ENCODE measurements at regions not wholly inside any gene's neighbourhood (a gene's known extent, or its start where the extent isn't known, plus 50 kb on each side); places are given as distances from the start of the nearest gene placed in this dataset.

DNA sequence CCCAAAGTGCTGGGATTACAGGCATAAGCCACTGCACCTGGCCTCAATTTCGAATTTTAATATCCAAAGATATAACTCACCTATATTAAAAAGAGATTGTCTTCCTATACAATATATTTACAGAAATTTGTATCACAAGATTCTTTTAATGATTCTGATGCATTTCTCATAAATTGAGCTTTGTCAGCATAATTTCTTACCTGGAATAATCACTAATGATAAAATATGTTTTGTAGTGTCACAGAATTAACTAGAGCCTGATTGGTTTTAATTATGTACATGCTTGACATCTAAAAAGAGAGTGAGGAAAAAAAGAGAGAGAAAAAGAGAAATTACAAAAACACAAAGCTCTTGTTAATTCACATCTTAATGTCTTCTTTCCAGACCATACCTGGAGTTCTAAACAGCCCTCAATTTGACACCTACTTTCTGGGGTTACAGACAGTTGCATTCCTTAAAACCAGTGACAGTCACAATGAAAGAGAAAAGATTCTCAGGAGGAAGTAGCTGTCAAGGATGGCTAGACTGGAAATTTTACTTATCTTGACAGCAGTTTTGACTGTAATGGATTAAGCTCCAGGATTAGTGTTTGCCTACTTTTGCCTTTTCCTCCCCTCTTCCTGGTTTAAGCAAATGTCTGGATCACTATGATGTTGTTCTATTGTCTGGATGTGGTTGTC, 214.4 kb downstream of the SPRY2 start:
- no peak for DNase-seq (ENCODE audit: low read depth)

DNA sequence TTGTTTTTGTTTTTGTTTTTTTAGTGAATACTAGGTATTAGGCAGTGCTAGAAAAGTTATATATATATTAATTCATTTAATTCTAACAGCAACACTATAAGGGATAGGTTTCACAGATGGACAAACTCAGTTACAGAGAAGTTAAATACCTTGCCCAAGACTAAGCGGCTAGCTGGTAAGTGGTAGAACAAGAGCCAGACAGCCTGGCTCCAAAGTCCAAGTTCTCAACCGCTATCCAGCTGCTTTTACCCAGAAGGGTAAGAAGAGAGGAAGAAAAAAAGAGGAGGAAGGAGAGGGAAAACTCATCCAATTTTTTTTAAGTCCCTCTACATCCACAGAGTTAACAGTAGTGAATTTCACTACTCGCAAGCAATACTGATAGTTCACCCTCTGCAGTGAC, 217.0 kb downstream of the SPRY2 start:
- DNase-seq (ENCODE audit: low read depth): no peak

DNA sequence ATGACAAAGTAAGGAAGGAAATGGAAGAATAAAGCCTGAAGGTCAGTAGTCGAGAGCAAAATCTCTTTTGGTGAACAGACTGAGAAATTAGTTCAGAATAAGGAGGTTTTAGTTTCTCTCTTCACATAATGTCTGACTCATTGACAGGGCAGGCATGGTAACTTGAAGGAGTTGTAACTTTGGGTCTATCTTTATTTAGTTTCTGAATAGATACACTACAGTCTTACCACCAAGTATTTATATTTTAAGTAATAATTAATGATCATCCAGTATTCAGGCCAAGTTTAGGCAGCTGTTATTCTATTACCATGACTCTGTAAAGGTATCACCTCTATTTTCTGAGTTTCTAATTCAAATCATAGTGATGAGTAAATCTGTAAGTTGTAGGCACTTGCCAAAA, 219.9 kb downstream of the SPRY2 start:
- no peak for DNase-seq (ENCODE audit: low read depth)

DNA sequence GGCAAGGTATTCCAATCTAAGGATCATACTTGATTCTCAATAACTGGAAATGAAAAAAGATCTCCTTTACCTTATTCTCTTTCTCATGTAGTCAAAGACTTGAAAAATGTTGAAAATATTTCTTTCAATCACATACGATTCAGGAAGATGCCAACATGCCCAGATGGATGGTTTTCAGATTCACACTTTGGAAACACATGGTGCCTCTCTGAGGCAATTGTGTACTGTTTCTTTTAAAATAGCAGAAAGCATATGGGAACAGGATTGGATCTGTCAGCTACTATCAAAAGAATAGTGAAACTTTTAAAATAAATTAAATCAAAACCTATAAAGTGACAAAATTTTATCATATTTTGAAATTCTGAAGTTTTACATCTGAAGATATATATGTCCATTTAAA, 222.4 kb downstream of the SPRY2 start:
- no peak for DNase-seq (ENCODE audit: low read depth)

DNA sequence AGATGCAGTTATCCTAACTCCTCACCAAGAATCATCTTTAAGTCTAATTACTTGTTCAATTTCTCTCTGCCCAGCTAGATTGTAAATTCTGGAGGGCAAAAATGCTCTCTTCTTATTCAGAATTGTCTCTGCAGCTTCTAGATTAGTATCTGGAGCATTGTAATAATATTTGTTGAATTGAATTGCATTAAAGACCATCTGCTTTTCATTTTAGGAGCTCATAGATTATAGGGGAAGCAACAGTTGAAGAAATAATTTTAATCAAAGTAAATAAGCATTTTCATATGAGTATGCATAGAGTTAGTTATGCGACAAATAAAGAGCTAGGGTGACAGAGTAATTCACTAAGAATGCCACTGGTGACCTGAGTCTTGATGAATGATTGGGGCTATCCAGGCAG, 222.8 kb downstream of the SPRY2 start:
- no peak for DNase-seq (ENCODE audit: low read depth)

GRCh38 chr13:80117515-80117914, 223.4 kb downstream of the SPRY2 start:
- no peak for DNase-seq (ENCODE audit: low read depth)

DNA sequence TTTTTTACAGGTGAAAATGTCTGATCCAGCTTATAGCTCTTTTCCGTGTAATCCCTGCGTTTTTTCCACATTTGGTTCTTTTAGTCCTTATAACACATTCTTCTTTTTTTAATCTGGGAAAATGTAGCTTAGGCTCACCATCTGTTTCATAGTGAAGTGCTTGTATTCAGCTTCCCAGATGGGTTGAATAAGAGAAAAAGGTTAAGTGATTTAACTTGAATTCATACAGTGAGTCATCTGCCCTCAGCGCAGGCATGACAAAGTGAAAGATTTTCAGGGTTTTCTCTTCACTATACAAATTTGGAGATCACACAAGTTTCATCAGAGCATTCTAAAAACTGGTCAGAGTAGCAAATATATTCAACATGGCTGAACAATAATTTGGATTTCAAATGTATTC, 224.8 kb downstream of the SPRY2 start:
- no peak for DNase-seq (ENCODE audit: low read depth)

DNA sequence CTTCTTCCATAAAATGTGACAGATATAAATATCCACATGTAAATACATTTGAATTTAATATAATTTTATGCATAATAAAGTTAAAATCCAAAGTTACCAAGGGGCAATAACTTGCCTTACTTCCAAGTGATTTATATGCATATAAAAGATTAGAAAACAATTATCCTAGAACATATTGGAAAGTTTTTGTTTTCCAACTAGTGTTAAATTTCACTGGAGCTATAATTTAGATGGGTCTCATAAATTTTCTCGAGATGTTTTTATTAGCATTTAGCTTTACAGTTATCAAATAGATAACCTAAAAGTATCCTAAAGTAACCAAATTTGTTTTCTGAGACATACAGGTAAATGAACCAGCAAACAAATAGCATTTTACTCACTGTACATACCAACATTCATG, 225.3 kb downstream of the SPRY2 start:
- DNase-seq (ENCODE audit: low read depth): no peak

DNA sequence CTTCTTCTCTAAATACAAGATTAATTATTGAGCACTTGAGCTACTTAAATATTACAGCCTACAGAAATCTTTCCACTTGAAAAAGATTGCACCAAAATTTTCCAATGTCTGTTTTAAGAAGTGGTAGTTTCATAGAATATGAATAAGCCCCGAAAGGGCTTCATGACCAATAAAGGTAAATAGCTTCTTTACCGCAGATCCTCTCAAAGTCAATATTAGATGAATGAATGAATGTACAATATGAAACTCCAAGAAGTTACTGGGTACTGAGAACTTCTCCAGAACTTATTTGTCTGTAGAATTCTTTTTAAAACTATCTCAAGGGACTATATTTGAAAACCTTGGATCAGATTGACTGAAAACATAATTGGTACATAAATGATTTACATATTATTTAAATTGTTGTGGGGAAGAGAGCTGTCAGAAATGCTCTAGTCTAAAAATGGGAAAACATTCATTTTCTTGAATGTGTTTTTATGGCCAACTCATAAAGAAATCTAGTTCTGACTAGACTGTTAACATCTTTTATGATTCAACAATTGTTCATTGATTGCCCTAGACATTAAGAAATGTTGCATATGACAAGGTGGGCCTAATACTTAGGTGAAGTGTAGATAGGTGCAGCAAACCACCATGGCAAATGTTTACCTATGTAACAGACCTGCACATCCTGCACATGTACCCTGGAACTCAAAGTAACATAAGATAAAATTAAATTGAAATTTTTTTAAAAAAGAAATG, 227.0 kb downstream of the SPRY2 start:
- no peak for DNase-seq (ENCODE audit: low read depth)

DNA sequence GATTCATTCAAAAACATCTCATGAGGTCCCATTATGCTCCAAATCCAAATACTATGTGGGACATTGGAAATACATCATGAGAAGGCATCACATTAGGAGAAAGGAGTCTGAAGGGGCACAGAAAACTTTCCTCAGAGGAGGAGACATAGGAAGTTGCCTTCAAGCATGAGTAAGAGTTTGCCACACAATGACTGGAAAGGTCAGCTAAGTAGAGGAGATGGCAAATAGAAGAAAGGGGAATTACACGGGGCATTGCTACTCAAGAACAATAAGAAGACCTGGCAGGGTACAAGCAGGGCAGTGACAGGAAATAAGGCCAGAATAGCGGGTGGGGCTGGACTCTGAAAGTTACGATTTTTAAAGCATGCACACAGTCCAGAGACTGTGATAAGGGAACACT, 231.6 kb downstream of the SPRY2 start:
- no peak for DNase-seq (ENCODE audit: low read depth)

- no peak for DNase-seq (ENCODE audit: low read depth)
These were observed 235.6 kb downstream of the SPRY2 start for GRCh38 chr13:80105350-80105749.

- DNase-seq (ENCODE audit: low read depth): no peak
These were observed 239.9 kb downstream of the SPRY2 start for GRCh38 chr13:80101040-80101439.

- DNase-seq (ENCODE audit: low read depth): no peak
These were observed 240.3 kb downstream of the SPRY2 start for GRCh38 chr13:80100636-80101035.

GRCh38 chr13:80097561-80097960, 243.4 kb downstream of the SPRY2 start:
- DNase-seq (ENCODE audit: low read depth): no peak

GRCh38 chr13:80096383-80096782, 244.5 kb downstream of the SPRY2 start:
- DNase-seq (ENCODE audit: low read depth): no peak

DNA sequence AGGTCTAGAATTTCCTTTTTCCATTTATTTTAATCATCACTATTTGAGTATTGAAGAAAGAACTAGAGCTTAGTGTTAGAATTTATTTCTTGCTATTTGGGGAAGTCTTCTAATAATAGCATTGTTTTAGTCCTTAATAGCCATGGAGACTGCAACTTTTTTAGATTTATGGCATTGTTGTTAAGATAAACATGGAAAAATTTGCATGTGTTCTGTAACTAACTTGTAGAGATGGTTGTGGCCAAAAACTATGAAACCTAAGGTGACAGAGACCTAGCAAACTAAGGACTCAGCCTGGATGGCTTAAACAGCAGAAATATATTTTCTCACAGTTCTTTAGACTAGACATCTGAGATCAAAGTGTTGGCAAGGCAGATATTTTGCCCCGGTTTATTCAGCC, 246.4 kb downstream of the SPRY2 start:
- DNase-seq (ENCODE audit: low read depth): no peak

- DNase-seq (ENCODE audit: low read depth): no peak
These were observed 247.0 kb downstream of the SPRY2 start for GRCh38 chr13:80093888-80094287.

DNA sequence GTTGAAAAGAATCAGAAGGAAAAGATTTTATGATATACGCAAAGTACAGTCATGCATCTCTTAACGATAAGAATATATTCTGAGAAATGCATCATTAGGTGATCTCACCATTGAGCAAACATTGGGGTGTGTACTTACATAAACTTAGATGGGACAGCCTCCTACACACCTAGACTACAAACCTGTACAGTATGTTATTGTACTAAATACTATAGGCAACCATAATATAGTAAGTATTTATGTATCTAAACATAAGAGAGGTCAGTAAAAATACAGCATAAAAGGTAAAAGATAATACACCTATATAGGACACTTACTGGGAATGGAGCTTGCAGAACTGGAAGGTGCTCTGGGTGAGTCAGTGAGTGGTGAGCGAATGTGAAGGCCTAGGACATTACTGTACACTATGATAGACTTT, 254.6 kb downstream of the SPRY2 start:
- DNase-seq (ENCODE audit: low read depth): no peak

GRCh38 chr13:80083853-80084676, 256.9 kb downstream of the SPRY2 start:
- no peak for DNase-seq (ENCODE audit: low read depth)

DNA sequence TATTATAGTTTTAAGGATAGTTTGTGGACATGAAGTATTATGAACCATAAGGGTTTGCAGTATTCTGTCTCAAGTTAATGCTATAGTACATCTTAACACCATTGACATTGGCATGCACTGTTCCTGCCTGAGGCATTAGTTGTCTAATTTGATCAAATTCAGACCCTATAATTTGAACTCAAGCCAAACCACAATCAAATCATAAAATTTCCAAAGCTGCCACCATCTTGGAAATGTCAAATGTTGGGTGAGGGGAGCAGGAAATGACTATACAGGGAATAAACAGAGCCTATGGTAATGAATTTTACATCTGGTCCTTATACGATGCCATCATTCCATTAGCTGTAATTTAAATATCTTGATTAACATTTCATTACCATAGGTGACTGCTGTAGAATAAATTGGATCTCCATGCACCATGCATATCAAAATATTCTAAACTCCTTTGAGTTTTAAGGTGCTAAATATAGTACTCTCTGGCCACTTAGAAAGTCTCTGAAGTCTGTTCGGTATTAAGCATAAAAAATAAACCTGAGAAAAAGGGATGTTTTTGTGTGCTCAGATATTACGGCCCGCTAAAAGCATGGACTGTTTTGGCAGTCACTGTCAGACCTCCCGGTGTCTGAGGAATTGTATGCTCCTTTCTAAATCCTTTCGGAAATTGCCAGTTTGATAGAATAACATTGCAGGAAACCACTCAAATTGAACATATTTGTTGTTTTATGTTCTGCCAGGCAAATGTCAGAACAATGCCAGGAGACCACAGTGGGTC, 257.7 kb downstream of the SPRY2 start:
- DNase-seq (ENCODE audit: low read depth): no peak

GRCh38 chr13:80082396-80083080, 258.4 kb downstream of the SPRY2 start:
- no peak for DNase-seq (ENCODE audit: low read depth)

DNA sequence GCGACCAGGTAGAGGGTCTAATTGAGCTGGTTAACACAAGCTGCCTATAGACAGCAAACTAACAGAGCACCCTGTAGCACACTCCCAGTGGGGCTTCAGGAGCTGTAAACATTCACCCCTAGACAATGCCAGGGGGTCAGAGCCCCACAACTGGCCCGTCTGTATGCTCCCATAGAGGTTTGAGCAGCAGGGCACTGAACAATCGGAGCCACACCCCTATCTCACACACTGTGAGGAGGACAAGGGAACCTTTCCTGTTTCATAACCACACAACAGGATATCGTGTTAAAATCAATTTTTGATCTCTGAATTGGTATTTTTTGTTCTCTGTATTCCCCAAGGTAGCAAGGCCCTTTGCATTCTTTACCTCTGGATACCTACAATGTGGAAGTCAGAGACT, 266.1 kb downstream of the SPRY2 start:
- DNase-seq (ENCODE audit: low read depth): no peak
